Activated B cell treated with CpG ODN at 0.5 μM for 24 hours (primary cell): ENCODE measurements at regions not wholly inside any gene's neighbourhood (a gene's known extent, or its start where the extent isn't known, plus 50 kb on each side); places are given as distances from the start of the nearest gene placed in this dataset.

Source experiments
- ATAC-seq: fragments of 200-7000 bp; cut with Tn5 transposase; one replicate; pipeline ENCODE4 v1.10.0; 2021; ENCODE audit warnings: low read depth, mild to moderate bottlenecking, moderate library complexity
- CTCF ChIA-PET: fragments of 350-600 bp; sonication (Branson Sonifier 250); formaldehyde crosslinking; loops from one replicate; lab custom pipeline; 2021; ENCODE audit warnings: antibody characterized with exemption; lab: Charles Lee
- POLR2A ChIA-PET: fragments of 350-600 bp; sonication (Branson Sonifier 250); formaldehyde crosslinking; loops from one replicate; lab custom pipeline; 2021; ENCODE audit warnings: antibody characterized with exemption; lab: Charles Lee
- DNase-seq: peaks from one replicate; pipeline ENCODE4 v3.0.0; 2022
- H3K27ac Mint-ChIP-seq: one replicate; pipeline ENCODE4 v1.8.0; 2020; ENCODE audit warnings: mixed read lengths
- H3K27me3 Mint-ChIP-seq: one replicate; pipeline ENCODE4 v1.8.0; 2021; ENCODE audit warnings: mixed read lengths
- H3K36me3 Mint-ChIP-seq: one replicate; pipeline ENCODE4 v1.8.0; 2021; ENCODE audit warnings: low read depth, mixed read lengths
- H3K4me1 Mint-ChIP-seq: one replicate; pipeline ENCODE4 v1.8.0; 2021; ENCODE audit warnings: mixed read lengths
- H3K4me3 Mint-ChIP-seq: one replicate; pipeline ENCODE4 v1.8.0; 2020; ENCODE audit warnings: mild to moderate bottlenecking, mixed read lengths
- H3K9me3 Mint-ChIP-seq: one replicate; pipeline ENCODE4 v1.8.0; 2020; ENCODE audit warnings: mixed read lengths
- CTCF ChIP-seq: fragments of 200-600 bp; IDR thresholded peaks from one replicate; pipeline ENCODE4 v1.8.0; 2022; ENCODE audit warnings: antibody characterized with exemption, mild to moderate bottlenecking
- intact Hi-C: fragments of 100-400 bp; cut with micrococcal nuclease; formaldehyde crosslinking; loops from one replicate; pipeline ENCODE4 v1.15.1; 2024

DNA sequence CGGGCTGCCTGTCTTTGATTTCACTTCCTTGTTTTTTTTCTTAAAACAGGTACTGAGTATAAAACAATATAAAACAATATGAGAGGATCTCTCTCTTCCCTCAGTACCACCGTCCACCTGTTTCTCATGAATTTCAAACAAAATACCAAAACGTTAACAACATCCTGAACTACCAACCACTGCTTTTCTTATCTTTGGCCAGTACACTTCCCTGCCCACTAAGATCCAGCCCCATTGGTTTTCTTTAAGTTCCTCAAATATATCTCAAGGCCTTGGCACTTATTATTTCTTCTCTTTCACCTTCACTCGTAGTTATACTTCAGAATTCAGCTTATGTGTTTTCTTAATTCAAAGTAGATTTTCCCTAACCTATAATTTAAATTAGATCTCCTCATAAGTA lies 370.2 kb upstream of the GRIA3 start:
- intact Hi-C loops = no loop called here
- Mint-ChIP-seq H3K27me3 (no peaks in the 10 kb centered on the region), H3K36me3 (no peaks in the 10 kb centered on the region), H3K4me3 (no peak overlapping the region), H3K9me3 (no peaks in the 10 kb centered on the region), H3K4me1 (no peaks in the 10 kb centered on the region), H3K27ac (no peak overlapping the region)
- DNase-seq = no peak
- CTCF ChIA-PET = no interaction called here
- ATAC-seq = no peak
- TF ChIP-seq CTCF = no peak
- POLR2A ChIA-PET = no interaction called here

GRCh38 chrX:122816288-122816687 lies 367.8 kb upstream of the GRIA3 start:
- ATAC-seq (no peak), DNase-seq (no peak)
- peaks cover 2% of the 10 kb centered on the region for H3K9me3 Mint-ChIP-seq
- H3K4me3 Mint-ChIP-seq = no peak overlapping the region
- no peak for TF ChIP-seq CTCF
- ChIA-PET POLR2A (no interaction called here), CTCF (no interaction called here)
- H3K4me1 Mint-ChIP-seq = no peaks in the 10 kb centered on the region
- no peaks in the 10 kb centered on the region for H3K36me3 Mint-ChIP-seq
- intact Hi-C loops = no loop called here
- no peak overlapping the region for H3K27ac Mint-ChIP-seq
- no peaks in the 10 kb centered on the region for H3K27me3 Mint-ChIP-seq

DNA sequence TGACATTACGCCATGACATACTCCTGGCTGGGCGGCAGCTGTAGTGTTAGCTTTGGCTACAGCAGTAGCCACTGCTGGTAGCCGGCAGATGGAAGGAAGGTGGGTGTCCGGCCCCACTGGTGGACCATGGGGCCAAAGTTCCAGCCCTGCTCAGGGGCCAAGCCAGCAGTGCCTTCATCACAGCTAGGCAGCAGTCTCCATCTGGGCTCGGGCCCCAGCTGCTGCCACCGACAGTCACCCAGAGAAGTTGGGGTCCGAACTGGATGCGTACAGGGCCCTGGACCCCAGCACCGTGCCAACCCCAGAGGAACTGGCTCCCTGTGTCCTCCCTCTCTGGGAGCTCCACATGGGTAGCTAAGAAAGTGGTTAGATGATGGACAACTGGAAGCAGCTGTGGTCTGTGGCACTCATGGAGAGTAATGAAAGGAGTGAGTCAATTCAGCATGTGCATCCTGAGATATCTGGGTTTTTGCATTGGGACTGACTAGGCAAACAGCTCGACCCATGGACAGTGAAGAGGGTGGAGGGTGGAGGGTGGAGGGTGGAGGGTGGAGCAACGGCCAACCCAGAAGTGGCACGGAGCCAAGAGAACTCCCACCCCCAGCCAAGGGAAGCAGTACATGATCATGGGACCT lies 366.6 kb upstream of the GRIA3 start:
- DNase-seq (no peak), ATAC-seq (no peak)
- Mint-ChIP-seq H3K27ac (no peak overlapping the region), H3K36me3 (no peaks in the 10 kb centered on the region), H3K4me3 (no peak overlapping the region), H3K27me3 (no peaks in the 10 kb centered on the region), H3K9me3 (peaks cover 2% of the 10 kb centered on the region), H3K4me1 (no peaks in the 10 kb centered on the region)
- intact Hi-C loops = no loop called here
- ChIA-PET POLR2A (no interaction called here), CTCF (no interaction called here)
- TF ChIP-seq CTCF = no peak

GRCh38 chrX:122818068-122818467 lies 366.0 kb upstream of the GRIA3 start:
- Mint-ChIP-seq H3K36me3 (no peaks in the 10 kb centered on the region), H3K4me3 (no peak overlapping the region), H3K9me3 (peaks cover 2% of the 10 kb centered on the region), H3K4me1 (no peaks in the 10 kb centered on the region), H3K27me3 (no peaks in the 10 kb centered on the region), H3K27ac (no peak overlapping the region)
- DNase-seq (no peak), ATAC-seq (no peak)
- TF ChIP-seq CTCF = no peak
- ChIA-PET POLR2A (no interaction called here), CTCF (no interaction called here)
- intact Hi-C loops = no loop called here

DNA sequence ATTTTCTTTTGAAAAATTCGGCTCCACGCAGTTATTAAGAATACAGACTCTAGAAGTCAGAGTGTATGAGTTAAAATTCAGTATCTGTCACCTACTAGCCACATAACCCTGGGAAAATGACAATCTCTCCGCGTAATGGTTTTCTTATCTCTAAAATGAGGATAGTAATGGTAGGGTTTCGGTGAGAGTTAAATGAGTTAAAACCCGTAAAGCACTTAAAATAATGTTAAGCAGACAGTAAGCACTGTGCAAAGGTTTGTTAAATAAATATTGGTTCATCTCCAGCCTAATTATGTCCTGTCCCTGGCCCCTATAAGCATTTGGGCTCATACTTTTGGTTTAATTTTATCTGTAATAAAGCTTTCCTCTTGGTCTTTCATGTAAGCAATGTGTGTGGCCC lies 350.8 kb upstream of the GRIA3 start:
- DNase-seq = no peak
- Mint-ChIP-seq H3K36me3 (no peaks in the 10 kb centered on the region), H3K4me1 (no peaks in the 10 kb centered on the region), H3K27ac (no peak overlapping the region), H3K9me3 (no peaks in the 10 kb centered on the region), H3K4me3 (no peak overlapping the region), H3K27me3 (no peaks in the 10 kb centered on the region)
- ATAC-seq = no peak
- TF ChIP-seq CTCF = no peak
- POLR2A ChIA-PET = no interaction called here
- intact Hi-C loops = no loop called here
- CTCF ChIA-PET = no interaction called here
